ENCODE measurements at regions not wholly inside any gene's neighbourhood (a gene's known extent, or its start where the extent isn't known, plus 50 kb on each side); places are given as distances from the start of the nearest gene placed in this dataset.

DNA sequence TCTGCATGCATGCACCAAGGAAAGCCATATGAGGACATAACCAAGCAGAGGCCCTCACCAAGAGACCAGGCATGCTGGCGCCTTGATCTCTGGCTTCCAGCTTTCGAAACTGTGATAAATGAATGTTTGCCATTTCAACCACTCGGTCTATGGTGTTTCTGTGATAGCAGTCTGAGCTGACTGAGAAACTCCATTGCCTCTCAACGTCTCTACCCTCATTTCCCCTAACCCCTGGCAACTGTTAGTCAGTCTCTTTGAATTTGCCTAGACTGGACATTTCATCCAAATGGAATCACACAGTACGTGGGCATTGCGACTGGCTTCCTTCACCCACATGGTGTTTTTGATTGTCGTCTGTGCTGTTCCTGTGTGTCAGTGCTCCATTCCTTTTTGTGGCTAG, 88.0 kb upstream of the MPHOSPH6 start:
- TF ChIP-seq, protein P1, sequence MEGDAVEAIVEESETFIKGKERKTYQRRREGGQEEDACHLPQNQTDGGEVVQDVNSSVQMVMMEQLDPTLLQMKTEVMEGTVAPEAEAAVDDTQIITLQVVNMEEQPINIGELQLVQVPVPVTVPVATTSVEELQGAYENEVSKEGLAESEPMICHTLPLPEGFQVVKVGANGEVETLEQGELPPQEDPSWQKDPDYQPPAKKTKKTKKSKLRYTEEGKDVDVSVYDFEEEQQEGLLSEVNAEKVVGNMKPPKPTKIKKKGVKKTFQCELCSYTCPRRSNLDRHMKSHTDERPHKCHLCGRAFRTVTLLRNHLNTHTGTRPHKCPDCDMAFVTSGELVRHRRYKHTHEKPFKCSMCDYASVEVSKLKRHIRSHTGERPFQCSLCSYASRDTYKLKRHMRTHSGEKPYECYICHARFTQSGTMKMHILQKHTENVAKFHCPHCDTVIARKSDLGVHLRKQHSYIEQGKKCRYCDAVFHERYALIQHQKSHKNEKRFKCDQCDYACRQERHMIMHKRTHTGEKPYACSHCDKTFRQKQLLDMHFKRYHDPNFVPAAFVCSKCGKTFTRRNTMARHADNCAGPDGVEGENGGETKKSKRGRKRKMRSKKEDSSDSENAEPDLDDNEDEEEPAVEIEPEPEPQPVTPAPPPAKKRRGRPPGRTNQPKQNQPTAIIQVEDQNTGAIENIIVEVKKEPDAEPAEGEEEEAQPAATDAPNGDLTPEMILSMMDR (IDR thresholded peaks at IDR 0.05 in 4 of 5, conservative IDR thresholded peaks at IDR 0.05 in 1 of 5), result no peak
- TF ChIP-seq POLR2A (IDR thresholded peaks at IDR 0.05), result no peak
